HG03108 (cell line): ENCODE measurements at regions not wholly inside any gene's neighbourhood (a gene's known extent, or its start where the extent isn't known, plus 50 kb on each side); places are given as distances from the start of the nearest gene placed in this dataset.

ENCODE experiments used
- ATAC-seq: cut with Tn5 transposase; IDR thresholded peaks from one replicate; pipeline ENCODE4 v1.9.1; 2021; ENCODE audit warnings: moderate library complexity; ENCODE audit not compliant: unreplicated experiment

- no peak for ATAC-seq
These were observed 260.9 kb upstream of the RPS6KA3 start for GRCh38 chrX:20527558-20528011.

GRCh38 chrX:20527041-20527440, 260.3 kb upstream of the RPS6KA3 start:
- no peak for ATAC-seq

DNA sequence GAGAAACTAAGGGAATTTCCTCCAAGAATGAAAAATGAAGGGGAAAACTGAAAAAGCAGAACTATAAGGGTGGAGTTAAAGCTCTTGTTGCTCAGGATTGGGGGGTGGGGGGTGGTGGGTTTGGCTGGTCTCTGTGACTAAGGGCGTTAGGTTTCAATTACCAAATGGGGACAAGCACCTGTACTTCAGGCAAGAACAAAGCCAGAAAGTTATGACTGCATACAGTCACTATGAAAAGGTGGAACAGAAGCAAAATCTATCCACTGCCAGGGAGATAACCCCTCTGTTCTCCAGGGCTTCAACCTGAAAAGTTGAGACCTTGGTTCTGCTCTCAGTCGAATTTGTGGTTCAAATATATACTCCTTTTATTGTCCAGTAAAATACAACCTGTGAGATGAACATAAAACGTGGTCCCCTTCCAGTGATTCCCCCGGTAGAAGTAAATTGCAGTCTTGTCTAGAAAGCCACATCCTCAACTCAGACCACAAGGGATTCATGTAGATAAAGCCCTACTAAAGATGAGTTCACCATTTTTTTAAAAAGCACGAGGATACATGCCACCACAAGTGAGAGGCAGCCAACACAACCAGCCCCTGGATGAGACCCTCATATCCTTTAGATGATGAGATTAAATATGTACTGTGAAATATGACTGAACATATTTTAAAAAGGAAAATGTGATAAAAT, 257.1 kb upstream of the RPS6KA3 start:
- ATAC-seq, result no peak

DNA sequence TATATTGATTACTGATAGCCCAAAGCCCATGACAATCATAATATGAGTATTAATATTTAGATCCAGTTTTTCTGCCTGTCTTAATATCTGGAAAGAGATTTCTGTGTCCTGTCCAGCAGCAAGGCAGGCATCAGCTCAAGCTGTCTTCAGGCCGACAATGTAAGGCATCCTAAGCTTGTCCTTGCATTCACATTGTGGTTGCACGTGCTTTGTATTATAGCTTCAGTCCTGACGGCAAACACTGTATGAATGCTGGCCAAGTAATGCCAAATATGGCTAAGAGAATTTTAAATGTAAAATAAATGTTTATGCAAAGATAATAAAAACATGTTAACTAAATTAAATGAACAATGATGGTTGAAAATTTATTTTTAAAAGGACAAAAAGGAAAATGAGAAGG, 255.7 kb upstream of the RPS6KA3 start:
- no peak for ATAC-seq

- no peak for ATAC-seq
These were observed 254.5 kb upstream of the RPS6KA3 start for GRCh38 chrX:20521222-20521621.

DNA sequence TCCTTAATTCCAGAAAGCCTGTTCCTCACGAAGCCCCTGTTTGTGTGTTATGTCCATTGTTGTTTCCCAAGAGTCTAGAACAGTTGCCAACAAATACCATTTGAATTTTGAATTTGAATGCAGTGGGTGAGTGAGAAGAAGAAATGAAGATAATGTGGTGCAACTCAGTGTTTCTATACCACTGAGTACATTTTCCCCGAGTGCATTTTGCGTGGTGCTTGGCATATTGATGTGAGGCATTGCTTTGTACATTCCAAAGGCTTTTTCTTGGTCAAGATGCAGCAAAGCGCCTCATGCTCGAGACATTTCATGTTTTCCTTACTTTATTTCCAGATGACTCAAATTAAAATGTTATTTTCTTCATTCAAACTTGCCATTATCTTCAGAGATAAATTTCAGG, 253.1 kb upstream of the RPS6KA3 start:
- no peak for ATAC-seq

GRCh38 chrX:20519146-20519545, 252.4 kb upstream of the RPS6KA3 start:
- ATAC-seq, result no peak

- ATAC-seq, result no peak
These were observed 250.9 kb upstream of the RPS6KA3 start for GRCh38 chrX:20517565-20517964.

GRCh38 chrX:20515841-20516461, 249.2 kb upstream of the RPS6KA3 start:
- peak; percentile 97 for ATAC-seq

DNA sequence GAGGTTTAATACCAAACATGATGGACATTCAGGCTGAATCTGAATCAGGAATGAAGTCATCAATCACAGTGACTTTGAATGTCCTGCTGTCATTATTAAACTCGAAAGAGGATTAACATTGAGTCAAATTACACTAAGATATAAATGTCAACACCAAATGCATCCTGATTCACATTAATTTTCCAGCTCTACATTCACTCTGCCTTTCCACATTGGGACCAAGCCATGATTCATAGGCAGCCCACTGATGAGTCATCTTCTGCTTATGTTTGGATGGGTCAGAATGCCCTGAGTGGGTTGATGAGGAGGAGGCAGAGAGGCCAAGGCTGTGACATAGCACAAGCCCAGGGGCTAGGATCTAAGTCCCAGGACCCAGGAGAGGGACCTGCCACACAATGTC, 247.6 kb upstream of the RPS6KA3 start:
- ATAC-seq, result no peak

GRCh38 chrX:20513185-20513584, 246.5 kb upstream of the RPS6KA3 start:
- no peak for ATAC-seq

DNA sequence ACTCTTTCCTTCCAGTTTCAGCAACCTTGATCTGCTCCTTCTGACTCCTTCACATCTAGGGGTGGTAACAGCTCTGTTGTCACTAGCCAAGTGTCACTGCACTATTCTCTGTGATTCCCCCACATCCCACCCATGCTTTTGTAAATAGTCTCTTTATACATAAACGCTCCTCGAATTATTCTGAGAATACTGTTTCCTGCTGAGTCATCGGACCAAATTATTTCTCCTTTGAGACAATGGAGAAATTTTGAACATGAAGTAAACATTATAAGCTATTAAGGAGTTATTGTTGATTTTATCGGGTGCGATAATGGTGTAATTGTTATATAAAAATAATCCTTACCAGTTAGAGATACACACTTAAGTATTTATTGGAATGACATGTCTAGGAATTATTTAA, 245.1 kb upstream of the RPS6KA3 start:
- ATAC-seq, result no peak

DNA sequence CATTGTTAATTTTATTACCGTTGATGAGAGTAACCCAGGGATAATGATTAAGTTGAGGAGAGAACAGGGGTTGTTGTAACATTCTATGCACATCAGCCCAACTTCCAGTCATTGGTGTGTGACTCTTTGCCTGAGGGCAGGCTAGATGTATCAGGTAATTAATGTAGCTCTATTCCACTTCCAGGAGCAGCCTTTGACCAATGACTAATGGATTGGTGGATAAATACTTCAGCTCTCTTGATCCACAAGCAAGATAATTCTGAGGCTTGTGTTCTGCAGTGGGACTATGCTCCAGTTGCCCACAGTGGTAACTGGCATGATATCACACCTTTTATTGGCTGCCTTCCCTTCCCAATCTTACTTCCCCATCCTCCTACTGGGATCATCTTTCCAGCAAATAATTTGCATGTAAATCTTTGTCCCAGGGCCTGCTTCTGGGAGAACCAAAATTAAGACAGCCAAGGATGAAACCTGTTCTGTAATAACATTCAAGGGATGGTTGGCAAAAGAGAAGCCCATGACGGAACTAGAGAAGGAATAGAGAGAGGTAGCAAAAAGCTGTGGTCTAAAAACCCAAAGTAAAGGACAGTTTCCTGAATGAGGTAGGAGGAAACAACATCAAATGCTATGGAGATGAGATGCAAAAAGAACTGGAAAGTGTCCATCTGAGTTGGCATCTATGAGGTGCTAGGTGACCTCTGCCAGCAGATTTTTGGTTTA, 241.4 kb upstream of the RPS6KA3 start:
- ATAC-seq, result no peak

- no peak for ATAC-seq
These were observed 240.0 kb upstream of the RPS6KA3 start for GRCh38 chrX:20506739-20507138.

DNA sequence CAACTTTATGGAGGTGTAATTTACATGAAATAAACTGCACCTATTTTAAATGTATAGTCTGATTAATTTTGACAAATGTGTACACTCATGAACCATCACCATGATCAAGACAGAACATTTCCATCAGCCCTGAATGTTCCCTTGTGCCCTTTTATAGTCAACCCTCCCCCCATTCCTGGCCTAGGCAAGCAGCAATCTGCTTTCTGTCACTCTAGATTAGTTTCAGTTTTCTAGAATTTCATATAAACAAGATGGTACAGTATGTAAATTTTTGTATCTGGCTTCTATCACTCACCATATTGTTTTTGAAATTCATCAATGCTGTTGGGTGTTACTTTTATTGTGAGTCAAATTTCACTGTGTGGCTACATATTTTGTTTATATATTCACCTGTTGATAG, 234.2 kb upstream of the RPS6KA3 start:
- ATAC-seq, result no peak

DNA sequence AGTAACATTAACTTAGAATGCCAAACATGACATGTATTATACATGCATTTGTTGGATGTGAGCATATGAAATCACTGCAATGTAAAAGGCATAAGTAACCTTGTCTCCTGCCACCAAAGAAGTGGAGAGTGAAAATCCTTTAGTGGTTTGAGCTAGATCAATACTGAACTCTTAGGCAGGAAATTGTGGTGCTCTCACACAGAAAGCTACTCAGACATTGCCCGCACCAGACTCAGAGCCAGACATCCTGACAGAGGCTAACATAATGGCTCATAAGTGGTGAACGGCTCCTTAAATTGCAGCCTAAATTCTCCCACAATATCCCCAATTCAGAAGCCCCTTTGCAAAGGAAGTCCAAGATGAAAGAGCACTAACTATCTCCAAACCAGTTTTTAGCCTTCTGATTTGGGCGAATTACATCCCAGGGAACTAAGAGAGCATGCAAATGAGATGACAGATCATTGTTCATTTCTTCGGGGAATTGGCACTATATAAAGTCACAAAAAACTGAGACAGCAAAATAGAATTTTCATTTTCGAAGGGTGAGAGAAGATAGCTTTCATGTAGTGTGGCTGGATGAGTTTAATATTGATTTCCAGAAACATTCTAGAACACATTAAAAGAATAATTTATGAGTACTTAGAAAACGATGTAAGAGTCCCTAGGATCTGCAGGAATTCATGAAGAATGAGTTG, 233.6 kb upstream of the RPS6KA3 start:
- ATAC-seq, result no peak

DNA sequence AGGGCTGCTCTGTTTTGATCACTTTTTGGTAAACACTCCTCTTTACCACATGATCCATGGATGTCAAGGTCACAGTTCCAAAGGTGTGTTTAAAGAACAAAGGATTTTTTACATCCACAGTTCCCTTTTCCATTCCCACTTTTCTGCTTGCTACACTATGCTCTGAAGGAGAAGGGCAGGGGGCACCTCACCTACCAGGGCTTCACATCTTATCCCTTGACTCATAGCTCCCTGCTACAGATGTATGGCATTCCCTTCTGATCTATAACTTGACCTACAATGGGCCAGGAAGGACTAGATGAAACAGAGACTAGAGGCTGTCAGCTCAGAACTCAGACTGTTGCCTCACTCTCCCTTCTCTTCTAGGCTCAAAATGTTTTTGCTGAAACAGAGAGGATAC, 233.1 kb upstream of the RPS6KA3 start:
- no peak for ATAC-seq

DNA sequence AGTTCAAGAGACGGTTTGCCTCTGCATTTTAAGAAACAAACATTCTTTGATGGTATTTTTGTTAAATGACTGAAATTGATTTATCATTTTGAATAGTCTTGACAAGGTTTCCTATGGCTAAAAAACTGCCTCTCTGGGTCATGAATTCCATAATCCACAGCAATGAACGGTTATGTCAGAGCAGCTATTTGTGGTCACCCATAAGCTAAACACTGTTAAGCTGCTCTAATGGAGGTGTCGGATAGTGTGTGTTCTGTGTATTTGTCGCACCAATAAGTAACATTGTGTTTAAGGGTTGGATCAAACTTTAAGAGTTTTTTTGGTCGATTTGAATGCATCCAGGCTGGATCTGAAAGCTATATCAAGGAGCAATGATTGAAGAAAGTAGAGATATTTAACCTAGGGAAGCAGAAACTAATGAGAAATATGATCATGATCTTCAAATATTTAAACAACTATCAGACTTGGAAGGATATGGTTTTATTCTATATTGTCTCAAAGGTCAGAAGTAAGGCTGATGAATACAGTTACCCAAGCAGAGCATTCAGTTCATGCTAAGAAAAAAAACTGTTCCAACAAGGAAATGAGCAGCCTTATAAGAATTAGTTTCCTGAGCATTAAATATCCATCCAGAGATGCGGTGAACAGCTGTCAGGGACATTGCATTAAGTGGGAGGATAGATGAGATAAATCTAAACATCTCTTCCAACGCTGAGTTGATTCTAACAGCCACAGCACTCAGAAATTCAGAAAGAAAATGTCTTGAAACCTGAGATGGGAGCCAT, 232.3 kb upstream of the RPS6KA3 start:
- ATAC-seq, result no peak

GRCh38 chrX:20495575-20495974, 228.9 kb upstream of the RPS6KA3 start:
- ATAC-seq, result no peak

- no peak for ATAC-seq
These were observed 221.8 kb upstream of the RPS6KA3 start for GRCh38 chrX:20488473-20488872.

DNA sequence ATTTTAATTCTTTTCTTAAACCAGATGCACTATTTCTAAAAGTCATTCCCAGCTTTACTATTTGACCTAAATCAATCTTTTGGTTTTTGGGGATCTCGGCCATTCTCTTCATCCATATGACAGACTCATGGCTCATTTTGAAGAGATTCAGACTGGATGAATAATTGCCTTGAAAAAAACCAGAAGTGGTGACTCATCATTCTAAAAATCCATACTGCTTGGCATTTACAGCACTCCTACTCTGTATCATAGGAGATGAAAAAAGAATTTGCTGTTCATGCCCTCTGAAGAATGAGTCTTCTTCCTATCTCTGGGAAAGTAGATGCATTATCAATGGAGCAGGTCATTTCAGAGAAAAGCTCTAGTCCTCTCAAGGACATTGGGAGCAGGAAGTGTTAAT, 220.5 kb upstream of the RPS6KA3 start:
- ATAC-seq, result no peak
